ENCODE measurements at regions not wholly inside any gene's neighbourhood (a gene's known extent, or its start where the extent isn't known, plus 50 kb on each side); places are given as distances from the start of the nearest gene placed in this dataset.

GRCh38 chr11:37336401-37336800 is 738.4 kb upstream of the RAG2 start:
- H3K27ac Mint-ChIP-seq, result no peak overlapping the region
- TF ChIP-seq CTCF (IDR thresholded peaks at IDR 0.05), result no peak
- CTCF ChIA-PET, result interaction anchor here (1.1 kb wide), 1 partner anchor 10 kb away, joined by 3 read pairs; no protein-coding TSS in a partner anchor
- peaks cover 2% of the 10 kb centered on the region for H3K9me3 Mint-ChIP-seq
- intact Hi-C loops (cut with micrococcal nuclease), result no loop called here
- H3K4me3 Mint-ChIP-seq, result no peak overlapping the region
- H3K27me3 Mint-ChIP-seq, result no peaks in the 10 kb centered on the region
- H3K4me1 Mint-ChIP-seq (ENCODE audit: low read depth), result no peaks in the 10 kb centered on the region
- no peak for DNase-seq
- no peak for ATAC-seq
- no peaks in the 10 kb centered on the region for H3K36me3 Mint-ChIP-seq (ENCODE audit: low read depth)
- POLR2A ChIA-PET, result no interaction called here

GRCh38 chr11:37333345-37333744 is 735.3 kb upstream of the RAG2 start:
- CTCF ChIA-PET, result no interaction called here
- Mint-ChIP-seq H3K36me3 (ENCODE audit: low read depth) (no peaks in the 10 kb centered on the region), H3K4me3 (no peak overlapping the region), H3K4me1 (ENCODE audit: low read depth) (no peaks in the 10 kb centered on the region), H3K27ac (no peak overlapping the region), H3K9me3 (peaks cover 5% of the 10 kb centered on the region), H3K27me3 (no peaks in the 10 kb centered on the region)
- DNase-seq, result no peak
- POLR2A ChIA-PET, result no interaction called here
- no peak for ATAC-seq
- TF ChIP-seq CTCF (IDR thresholded peaks at IDR 0.05), result no peak
- intact Hi-C loops (cut with micrococcal nuclease), result no loop called here

GRCh38 chr11:37323843-37324242 is 725.8 kb upstream of the RAG2 start:
- H3K4me3 Mint-ChIP-seq, result no peak overlapping the region
- ATAC-seq (no peak), DNase-seq (no peak)
- ChIA-PET CTCF (no interaction called here), POLR2A (no interaction called here)
- H3K9me3 Mint-ChIP-seq, result no peaks in the 10 kb centered on the region
- no peaks in the 10 kb centered on the region for H3K36me3 Mint-ChIP-seq (ENCODE audit: low read depth)
- no peaks in the 10 kb centered on the region for H3K27me3 Mint-ChIP-seq
- no peaks in the 10 kb centered on the region for H3K4me1 Mint-ChIP-seq (ENCODE audit: low read depth)
- intact Hi-C loops (cut with micrococcal nuclease), result no loop called here
- H3K27ac Mint-ChIP-seq, result no peak overlapping the region
- no peak for TF ChIP-seq CTCF (IDR thresholded peaks at IDR 0.05)

DNA sequence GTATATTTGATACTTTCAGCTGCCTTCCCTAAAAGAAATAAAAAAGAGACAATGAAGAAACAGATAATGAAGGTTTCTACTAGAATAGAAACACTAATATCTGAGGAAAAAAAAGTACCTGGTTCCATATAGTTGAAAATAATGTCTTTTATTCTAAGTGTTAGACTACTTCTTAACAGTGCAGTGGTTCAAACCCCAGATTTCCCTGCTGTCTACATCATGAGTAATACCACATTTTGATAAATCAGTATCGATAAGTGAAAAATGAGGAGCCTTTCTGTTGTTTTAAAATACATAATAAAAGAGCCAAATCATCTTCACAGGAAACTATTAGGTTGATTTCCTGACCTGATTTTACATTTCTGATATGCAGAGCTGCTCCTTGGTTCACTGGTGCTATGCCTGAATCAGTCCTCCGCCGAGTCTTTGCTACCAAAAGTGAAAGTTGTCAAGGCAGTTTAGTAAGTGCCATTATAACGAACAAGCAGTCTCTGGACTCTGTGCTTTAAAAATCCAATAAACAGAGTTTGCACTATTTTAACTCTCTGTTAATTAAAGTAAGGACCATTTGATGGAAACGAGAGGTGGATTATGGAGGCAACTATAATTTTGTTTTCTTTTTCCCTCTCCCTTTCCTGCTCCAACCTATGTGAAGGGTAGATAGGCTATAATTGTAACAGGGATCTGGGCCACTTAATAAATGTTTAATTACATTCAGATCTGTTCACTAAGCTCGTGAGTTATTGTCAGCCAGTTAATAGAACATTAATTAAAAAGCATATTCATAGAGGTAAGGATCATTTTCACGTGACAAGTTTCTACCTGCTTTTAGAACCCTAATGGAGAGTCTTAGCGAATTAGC is 724.5 kb upstream of the RAG2 start:
- no peaks in the 10 kb centered on the region for H3K27me3 Mint-ChIP-seq
- intact Hi-C loops (cut with micrococcal nuclease), result no loop called here
- TF ChIP-seq CTCF (IDR thresholded peaks at IDR 0.05), result no peak
- H3K4me1 Mint-ChIP-seq (ENCODE audit: low read depth), result no peaks in the 10 kb centered on the region
- ATAC-seq (no peak), DNase-seq (no peak)
- no peak overlapping the region for H3K27ac Mint-ChIP-seq
- no peak overlapping the region for H3K4me3 Mint-ChIP-seq
- CTCF ChIA-PET, result no interaction called here
- H3K9me3 Mint-ChIP-seq, result no peaks in the 10 kb centered on the region
- no peaks in the 10 kb centered on the region for H3K36me3 Mint-ChIP-seq (ENCODE audit: low read depth)
- POLR2A ChIA-PET, result no interaction called here

DNA sequence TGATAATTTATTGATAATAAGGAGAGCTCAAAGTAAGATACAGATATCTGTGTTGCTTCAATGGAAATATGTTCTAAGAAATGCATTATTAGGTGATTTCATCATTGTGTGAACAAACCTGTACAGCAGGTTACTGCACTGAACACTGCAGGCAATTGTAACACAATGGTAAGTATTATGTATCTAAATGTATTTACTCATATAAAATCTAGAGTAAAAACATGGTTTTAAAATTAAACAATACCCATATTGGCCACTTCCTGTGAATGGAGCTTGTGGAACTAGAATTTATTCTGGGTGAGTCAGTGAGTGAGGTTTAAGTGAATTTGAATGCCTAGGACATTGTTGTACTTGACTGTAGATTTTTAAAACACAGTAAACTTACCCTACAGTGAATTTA is 722.9 kb upstream of the RAG2 start:
- intact Hi-C loops (cut with micrococcal nuclease), result no loop called here
- Mint-ChIP-seq H3K4me1 (ENCODE audit: low read depth) (no peaks in the 10 kb centered on the region), H3K4me3 (no peak overlapping the region), H3K27ac (no peak overlapping the region), H3K9me3 (no peaks in the 10 kb centered on the region), H3K27me3 (no peaks in the 10 kb centered on the region), H3K36me3 (ENCODE audit: low read depth) (no peaks in the 10 kb centered on the region)
- ATAC-seq (no peak), DNase-seq (no peak)
- ChIA-PET POLR2A (no interaction called here), CTCF (no interaction called here)
- TF ChIP-seq CTCF (IDR thresholded peaks at IDR 0.05), result no peak

Data from activated CD8-positive, alpha-beta T cell treated with anti-CD3 and anti-CD28 coated beads for 36 hours (primary cell).